Naive thymus-derived CD4-positive, alpha-beta T cell (primary cell): ENCODE measurements at regions not wholly inside any gene's neighbourhood (a gene's known extent, or its start where the extent isn't known, plus 50 kb on each side); places are given as distances from the start of the nearest gene placed in this dataset.

Experiments
- ATAC-seq: fragments of 150-1000 bp; cut with Tn5 transposase; 2 replicates; pipeline ENCODE4 v1.10.0; 2021; ENCODE audit warnings: mild to moderate bottlenecking, moderate library complexity
- CTCF ChIA-PET: fragments of 350-600 bp; sonication (Branson Sonifier 250); formaldehyde crosslinking; loops from one replicate; lab custom pipeline; 2021; ENCODE audit warnings: antibody characterized with exemption; lab: Charles Lee
- POLR2A ChIA-PET: fragments of 350-600 bp; sonication (Branson Sonifier 250); formaldehyde crosslinking; loops from one replicate; lab custom pipeline; 2021; ENCODE audit warnings: antibody characterized with exemption, inconsistent platforms; lab: Charles Lee
- DNase-seq, 9 donors: peaks; one replicate each; pipeline versions ENCODE4 v3.0.0 to v3.0.0-alpha.2; 2020 to 2022; ENCODE audit warnings: mixed read lengths in 1 of 9
- H3K27ac ChIP-seq: one replicate; pipeline ENCODE4 v1.7.0; 2013; ENCODE audit warnings: mild to moderate bottlenecking, low read depth, low read length, moderate library complexity
- H3K27me3 ChIP-seq, 2 donors: one replicate each; pipeline ENCODE4 v1.7.0; 2013; ENCODE audit warnings: low read length in 2 of 2, mild to moderate bottlenecking in 2 of 2, moderate library complexity in 2 of 2; ENCODE audit not compliant: control insufficient read depth in 2 of 2, insufficient read depth in 2 of 2
- H3K36me3 ChIP-seq, 3 experiments: 1 replicate in 2 of 3; 2 replicates in 1 of 3; pipeline ENCODE4 v1.7.0; 2013; ENCODE audit warnings: low read length in 3 of 3, mild to moderate bottlenecking in 3 of 3, moderate library complexity in 1 of 3; ENCODE audit not compliant: insufficient read depth in 3 of 3, control insufficient read depth in 2 of 3
- H3K4me1 ChIP-seq, 2 donors: one replicate each; pipeline ENCODE4 v1.7.0; 2013; ENCODE audit warnings: low read length in 2 of 2, mild to moderate bottlenecking in 2 of 2, moderate library complexity in 1 of 2; ENCODE audit not compliant: control insufficient read depth in 2 of 2, insufficient read depth in 2 of 2
- H3K4me3 ChIP-seq: 2 replicates; pipeline ENCODE4 v1.7.0; 2013; ENCODE audit warnings: mild to moderate bottlenecking, low read length
- H3K9me3 ChIP-seq, 3 experiments: 1 replicate in 2 of 3; 2 replicates in 1 of 3; pipeline ENCODE4 v1.7.0; 2013; ENCODE audit warnings: low read length in 3 of 3; ENCODE audit not compliant: control insufficient read depth in 2 of 3
- H3K27ac Mint-ChIP-seq, 9 donors: one replicate each; pipeline ENCODE4 v1.8.0; 2020 to 2022; ENCODE audit warnings: mixed read lengths in 9 of 9, mild to moderate bottlenecking in 8 of 9, moderate library complexity in 5 of 9, inconsistent platforms in 2 of 9
- H3K27me3 Mint-ChIP-seq, 5 donors: one replicate each; pipeline ENCODE4 v1.8.0; 2021 to 2022; ENCODE audit warnings: mixed read lengths in 5 of 5, mild to moderate bottlenecking in 1 of 5
- H3K36me3 Mint-ChIP-seq, 5 donors: one replicate each; pipeline ENCODE4 v1.8.0; 2020 to 2022; ENCODE audit warnings: mixed read lengths in 5 of 5, mild to moderate bottlenecking in 3 of 5, inconsistent platforms in 1 of 5
- H3K4me1 Mint-ChIP-seq, 7 donors: one replicate each; pipeline ENCODE4 v1.8.0; 2020 to 2022; ENCODE audit warnings: mixed read lengths in 7 of 7, mild to moderate bottlenecking in 3 of 7, inconsistent platforms in 1 of 7
- H3K4me3 Mint-ChIP-seq, 10 donors: one replicate each; pipeline ENCODE4 v1.8.0; 2020 to 2022; ENCODE audit warnings: mild to moderate bottlenecking in 10 of 10, mixed read lengths in 10 of 10, moderate library complexity in 6 of 10, inconsistent platforms in 2 of 10
- H3K9me3 Mint-ChIP-seq, 11 donors: one replicate each; pipeline ENCODE4 v1.8.0; 2020 to 2022; ENCODE audit warnings: mixed read lengths in 11 of 11, mild to moderate bottlenecking in 4 of 11, inconsistent platforms in 1 of 11, moderate library complexity in 1 of 11
- intact Hi-C, 2 donors: fragments of 100-400 bp; cut with micrococcal nuclease; formaldehyde crosslinking; loops; one replicate each; pipeline ENCODE4 v1.15.1; 2023

DNA sequence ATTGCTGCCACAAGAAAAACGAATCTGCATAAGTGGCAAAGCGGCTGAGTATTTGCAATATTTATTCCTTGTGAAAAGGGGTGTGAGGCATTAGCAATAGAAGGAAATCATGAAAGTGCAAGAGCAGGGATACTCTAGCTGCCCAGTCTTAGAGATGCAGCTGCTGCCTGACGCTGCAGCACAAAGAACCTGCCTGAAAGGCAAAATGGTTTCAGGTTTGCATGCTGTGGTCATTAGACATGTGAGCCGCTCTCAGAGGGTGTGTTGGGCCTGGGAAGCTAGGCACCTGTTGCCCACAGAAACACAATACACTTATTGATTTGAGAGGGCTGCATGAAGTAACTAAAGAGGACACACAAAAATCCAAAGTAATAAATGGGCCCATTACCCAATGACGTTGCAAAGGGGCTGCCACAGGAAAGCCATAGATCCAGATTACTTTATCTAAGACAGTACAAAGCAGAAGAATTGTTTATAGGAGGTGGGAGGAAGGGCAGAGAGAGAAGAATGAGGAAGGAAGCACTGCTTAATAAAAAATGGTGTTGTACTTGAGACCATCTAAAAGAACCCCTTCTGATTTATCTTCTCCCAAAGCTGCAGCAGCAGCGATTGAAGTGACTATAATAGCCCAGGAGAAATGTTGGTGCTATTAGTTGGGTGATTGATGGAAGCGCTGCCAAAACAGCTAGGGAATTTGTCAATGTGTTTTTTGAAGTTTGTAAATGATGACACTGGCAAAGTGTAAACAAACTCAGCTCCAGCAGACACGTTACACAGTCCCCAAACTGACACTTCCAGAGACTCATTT lies 492.4 kb upstream of the ACVR2A start:
- POLR2A ChIA-PET = interaction anchor here (0.9 kb wide), 1 partner anchor 11 kb away, joined by 3 read pairs; no protein-coding TSS in a partner anchor
- no peaks in the 10 kb centered on the region for H3K36me3 Mint-ChIP-seq
- H3K27ac ChIP-seq = no peak overlapping the region
- DNase-seq (no peak), ATAC-seq (no peak)
- H3K4me1 Mint-ChIP-seq = no peaks in the 10 kb centered on the region
- CTCF ChIA-PET = no interaction called here
- intact Hi-C loops = no loop called here
- H3K4me3 ChIP-seq = no peak overlapping the region
- H3K9me3 ChIP-seq = no peaks in the 10 kb centered on the region
- no peaks in the 10 kb centered on the region for H3K9me3 Mint-ChIP-seq
- H3K4me1 ChIP-seq = no peaks in the 10 kb centered on the region
- H3K27ac Mint-ChIP-seq = no peak overlapping the region
- peaks cover 0 to 7% (median 2%) of the 10 kb centered on the region in 5 donors for H3K27me3 Mint-ChIP-seq
- H3K27me3 ChIP-seq = no peaks in the 10 kb centered on the region
- no peak overlapping the region for H3K4me3 Mint-ChIP-seq
- H3K36me3 ChIP-seq = no peaks in the 10 kb centered on the region

DNA sequence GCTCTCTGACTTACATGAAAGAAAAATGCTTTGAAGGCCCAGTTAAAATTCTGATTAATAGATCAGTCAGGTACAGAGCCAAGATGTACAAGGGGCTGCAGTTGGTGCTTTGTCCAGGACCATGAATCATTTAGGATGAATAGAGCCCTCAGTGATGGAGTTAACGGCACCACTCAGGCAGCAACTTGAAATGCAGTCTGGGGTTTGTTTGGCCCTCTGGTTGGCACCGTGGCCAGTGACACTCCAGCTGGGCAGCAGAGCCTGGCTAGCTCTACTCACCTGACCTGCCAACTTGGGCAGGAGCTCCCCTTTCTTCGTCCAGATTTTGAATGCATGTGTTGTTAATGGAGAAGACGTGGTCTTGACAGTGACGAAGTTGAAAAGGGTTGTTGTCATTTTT lies 493.0 kb upstream of the ACVR2A start:
- H3K36me3 ChIP-seq = no peaks in the 10 kb centered on the region
- no peak overlapping the region for H3K4me3 Mint-ChIP-seq
- no peak overlapping the region for H3K27ac Mint-ChIP-seq
- intact Hi-C loops = no loop called here
- H3K4me3 ChIP-seq = no peak overlapping the region
- peaks cover 0 to 7% (median 0%) of the 10 kb centered on the region in 5 donors for H3K27me3 Mint-ChIP-seq
- no peaks in the 10 kb centered on the region for H3K9me3 Mint-ChIP-seq
- no peaks in the 10 kb centered on the region for H3K4me1 Mint-ChIP-seq
- ATAC-seq (no peak), DNase-seq (no peak)
- no peaks in the 10 kb centered on the region for H3K9me3 ChIP-seq
- H3K36me3 Mint-ChIP-seq = no peaks in the 10 kb centered on the region
- no peak overlapping the region for H3K27ac ChIP-seq
- no peaks in the 10 kb centered on the region for H3K4me1 ChIP-seq
- CTCF ChIA-PET = no interaction called here
- H3K27me3 ChIP-seq = no peaks in the 10 kb centered on the region
- POLR2A ChIA-PET = no interaction called here

DNA sequence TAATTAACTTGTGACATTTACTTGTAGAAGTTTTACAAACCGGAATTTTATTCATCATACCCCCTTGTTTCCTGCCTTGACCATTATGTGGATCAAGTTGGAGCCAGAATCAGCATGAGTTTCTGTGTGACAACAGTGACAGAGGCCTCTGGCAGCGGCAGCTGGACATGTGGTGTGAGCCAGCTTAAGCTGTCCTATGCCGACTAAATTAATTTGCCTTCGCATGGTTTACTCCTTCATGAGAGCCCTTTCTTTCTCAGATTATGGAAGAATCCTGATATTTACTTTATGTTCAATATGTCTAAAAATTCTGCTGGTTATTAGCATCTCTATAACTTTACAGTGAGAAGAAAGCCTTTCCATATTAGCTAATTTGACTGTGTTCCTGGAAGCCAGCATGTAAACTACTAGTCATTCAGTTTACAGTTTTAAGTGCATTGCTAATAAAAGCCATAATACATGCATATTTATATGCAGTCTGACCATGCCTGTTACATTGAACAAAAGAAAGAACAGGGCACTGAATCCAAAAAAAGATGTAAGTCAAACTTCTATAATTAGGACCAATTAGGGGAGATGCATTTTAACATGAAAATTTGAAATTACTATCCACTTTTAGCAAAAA lies 495.8 kb upstream of the ACVR2A start:
- Histone ChIP-seq H3K27ac (no peak overlapping the region), H3K4me3 (no peak overlapping the region), H3K9me3 (peaks cover 0 to 11% (median 0%) of the 10 kb centered on the region in 3 experiments), H3K36me3 (no peaks in the 10 kb centered on the region), H3K4me1 (no peaks in the 10 kb centered on the region), H3K27me3 (no peaks in the 10 kb centered on the region)
- DNase-seq (no peak), ATAC-seq (no peak)
- intact Hi-C loops = no loop called here
- ChIA-PET POLR2A (no interaction called here), CTCF (no interaction called here)
- Mint-ChIP-seq H3K27ac (no peak overlapping the region), H3K27me3 (peaks cover 0 to 7% (median 4%) of the 10 kb centered on the region in 5 donors), H3K36me3 (peaks cover 0 to 9% (median 4%) of the 10 kb centered on the region in 5 donors), H3K4me3 (no peak overlapping the region), H3K9me3 (peaks cover 0 to 21% (median 11%) of the 10 kb centered on the region in 11 donors), H3K4me1 (no peaks in the 10 kb centered on the region)

DNA sequence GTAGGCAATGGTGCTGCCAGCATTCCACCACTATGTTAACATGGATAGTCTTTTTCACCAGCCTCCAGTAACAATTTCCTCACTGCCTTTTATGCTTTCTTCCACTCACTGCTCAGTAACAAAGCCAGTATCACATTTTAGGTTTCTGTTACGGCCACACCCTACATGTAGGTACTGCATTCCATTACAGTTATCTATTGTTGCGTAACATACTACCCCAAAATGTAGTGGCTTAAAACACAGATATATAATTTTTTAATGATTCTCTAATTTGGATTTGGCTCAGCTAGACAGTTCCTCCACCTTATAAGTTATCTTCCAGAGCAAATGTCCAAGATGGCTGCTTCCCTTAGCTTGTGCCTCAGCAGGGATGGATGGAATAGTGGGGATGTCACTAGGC lies 498.7 kb upstream of the ACVR2A start:
- Histone ChIP-seq H3K4me1 (no peaks in the 10 kb centered on the region), H3K27ac (no peak overlapping the region), H3K27me3 (no peaks in the 10 kb centered on the region), H3K36me3 (no peaks in the 10 kb centered on the region), H3K9me3 (peaks cover 0 to 11% (median 0%) of the 10 kb centered on the region in 3 experiments), H3K4me3 (no peak overlapping the region)
- no peak for ATAC-seq
- H3K27ac Mint-ChIP-seq = no peak overlapping the region
- peaks cover 0 to 21% (median 11%) of the 10 kb centered on the region in 11 donors for H3K9me3 Mint-ChIP-seq
- CTCF ChIA-PET = no interaction called here
- H3K4me1 Mint-ChIP-seq = no peaks in the 10 kb centered on the region
- no peak for DNase-seq
- POLR2A ChIA-PET = no interaction called here
- H3K4me3 Mint-ChIP-seq = no peak overlapping the region
- peaks cover 0 to 7% (median 4%) of the 10 kb centered on the region in 5 donors for H3K27me3 Mint-ChIP-seq
- intact Hi-C loops = no loop called here
- peaks cover 3 to 9% (median 4%) of the 10 kb centered on the region in 5 donors for H3K36me3 Mint-ChIP-seq

DNA sequence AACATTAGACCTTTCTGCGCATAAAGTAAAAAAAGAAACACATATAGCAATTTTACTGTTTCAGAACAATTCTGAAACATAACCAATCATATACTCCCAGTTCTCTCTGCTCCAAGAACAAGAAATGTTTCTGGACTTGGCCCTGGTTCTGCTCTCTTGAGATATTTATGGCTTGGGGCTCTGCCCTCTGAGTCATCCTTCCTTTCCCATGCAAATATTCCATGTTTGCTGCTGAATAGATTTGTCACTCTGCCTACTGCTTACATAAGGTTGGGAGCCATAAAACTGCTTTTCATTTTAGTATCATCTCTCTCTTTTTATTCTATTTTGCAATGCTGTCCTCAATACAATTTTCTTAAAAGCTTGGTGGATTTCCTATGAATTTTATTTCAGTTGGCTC lies 499.6 kb upstream of the ACVR2A start:
- Mint-ChIP-seq H3K4me1 (no peaks in the 10 kb centered on the region), H3K4me3 (no peak overlapping the region), H3K36me3 (peaks cover 3 to 9% (median 4%) of the 10 kb centered on the region in 5 donors), H3K27ac (no peak overlapping the region), H3K27me3 (peaks cover 0 to 7% (median 4%) of the 10 kb centered on the region in 5 donors), H3K9me3 (peaks cover 0 to 21% (median 11%) of the 10 kb centered on the region in 11 donors)
- ChIA-PET CTCF (no interaction called here), POLR2A (no interaction called here)
- no peak for DNase-seq
- no peaks in the 10 kb centered on the region for H3K36me3 ChIP-seq
- no peaks in the 10 kb centered on the region for H3K27me3 ChIP-seq
- peaks cover 0 to 11% (median 0%) of the 10 kb centered on the region in 3 experiments for H3K9me3 ChIP-seq
- intact Hi-C loops = no loop called here
- no peak for ATAC-seq
- no peak overlapping the region for H3K27ac ChIP-seq
- no peaks in the 10 kb centered on the region for H3K4me1 ChIP-seq
- H3K4me3 ChIP-seq = no peak overlapping the region

DNA sequence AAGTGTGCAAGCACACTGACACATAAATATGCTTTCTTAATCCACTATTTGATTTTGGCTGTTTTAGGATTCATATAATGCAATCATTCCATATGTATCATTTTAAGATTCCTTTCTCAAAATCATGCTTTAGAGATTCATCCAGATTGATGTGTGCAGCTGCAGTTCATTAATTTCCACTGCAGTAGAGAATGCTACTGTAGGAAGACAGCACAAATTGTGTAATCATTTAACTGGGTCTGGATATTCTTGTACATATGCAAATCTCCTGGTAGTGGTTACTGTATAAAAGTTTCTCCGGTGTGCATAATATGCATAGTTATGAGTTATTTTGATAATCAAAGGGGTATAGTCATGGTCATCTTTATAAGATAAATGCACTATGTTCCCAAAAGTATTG lies 502.5 kb upstream of the ACVR2A start:
- no peaks in the 10 kb centered on the region for H3K27me3 ChIP-seq
- no peaks in the 10 kb centered on the region for H3K36me3 ChIP-seq
- Mint-ChIP-seq H3K4me3 (no peak overlapping the region), H3K27ac (no peak overlapping the region), H3K27me3 (peaks cover 0 to 6% (median 0%) of the 10 kb centered on the region in 5 donors), H3K4me1 (peaks cover 0 to 5% (median 0%) of the 10 kb centered on the region in 7 donors), H3K9me3 (peaks cover 0 to 21% (median 11%) of the 10 kb centered on the region in 11 donors), H3K36me3 (peaks cover 3 to 9% (median 4%) of the 10 kb centered on the region in 5 donors)
- H3K27ac ChIP-seq = no peak overlapping the region
- no peaks in the 10 kb centered on the region for H3K4me1 ChIP-seq
- intact Hi-C loops = no loop called here
- ChIA-PET POLR2A (no interaction called here), CTCF (no interaction called here)
- ATAC-seq (no peak), DNase-seq (no peak)
- no peak overlapping the region for H3K4me3 ChIP-seq
- peaks cover 0 to 11% (median 0%) of the 10 kb centered on the region in 3 experiments for H3K9me3 ChIP-seq
